ENCODE measurements at regions not wholly inside any gene's neighbourhood (a gene's known extent, or its start where the extent isn't known, plus 50 kb on each side); places are given as distances from the start of the nearest gene placed in this dataset.

DNA sequence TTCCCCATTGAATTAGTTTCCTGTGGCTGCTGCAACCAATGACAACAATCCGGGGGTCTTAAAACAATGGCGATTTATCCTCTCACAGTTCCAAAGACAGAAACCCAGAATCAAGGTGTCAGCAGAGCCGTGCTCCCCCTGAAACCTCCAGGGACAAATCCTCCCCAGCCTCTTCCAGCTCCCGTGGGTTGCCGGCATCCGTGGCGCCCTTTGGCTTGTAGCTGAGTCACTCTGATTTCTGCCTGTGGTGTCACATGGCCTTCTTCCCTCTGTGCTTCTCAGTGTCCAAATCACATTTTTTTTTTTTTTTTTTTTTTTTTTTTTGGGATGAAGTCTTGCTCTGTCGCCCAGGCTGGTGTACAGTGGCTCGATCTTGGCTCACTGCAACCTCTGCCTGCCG is 64.5 kb upstream of the STX18 start:
- TF ChIP-seq, protein P1, sequence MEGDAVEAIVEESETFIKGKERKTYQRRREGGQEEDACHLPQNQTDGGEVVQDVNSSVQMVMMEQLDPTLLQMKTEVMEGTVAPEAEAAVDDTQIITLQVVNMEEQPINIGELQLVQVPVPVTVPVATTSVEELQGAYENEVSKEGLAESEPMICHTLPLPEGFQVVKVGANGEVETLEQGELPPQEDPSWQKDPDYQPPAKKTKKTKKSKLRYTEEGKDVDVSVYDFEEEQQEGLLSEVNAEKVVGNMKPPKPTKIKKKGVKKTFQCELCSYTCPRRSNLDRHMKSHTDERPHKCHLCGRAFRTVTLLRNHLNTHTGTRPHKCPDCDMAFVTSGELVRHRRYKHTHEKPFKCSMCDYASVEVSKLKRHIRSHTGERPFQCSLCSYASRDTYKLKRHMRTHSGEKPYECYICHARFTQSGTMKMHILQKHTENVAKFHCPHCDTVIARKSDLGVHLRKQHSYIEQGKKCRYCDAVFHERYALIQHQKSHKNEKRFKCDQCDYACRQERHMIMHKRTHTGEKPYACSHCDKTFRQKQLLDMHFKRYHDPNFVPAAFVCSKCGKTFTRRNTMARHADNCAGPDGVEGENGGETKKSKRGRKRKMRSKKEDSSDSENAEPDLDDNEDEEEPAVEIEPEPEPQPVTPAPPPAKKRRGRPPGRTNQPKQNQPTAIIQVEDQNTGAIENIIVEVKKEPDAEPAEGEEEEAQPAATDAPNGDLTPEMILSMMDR (conservative IDR thresholded peaks at IDR 0.05) = no peak
- no peak for TF ChIP-seq ZFX (IDR thresholded peaks at IDR 0.05)
